Testis (tissue), 2 donors: ENCODE measurements at regions not wholly inside any gene's neighbourhood (a gene's known extent, or its start where the extent isn't known, plus 50 kb on each side); places are given as distances from the start of the nearest gene placed in this dataset.

ENCODE experiments used
- DNase-seq: peaks from one replicate; pipeline ENCODE4 v3.0.0-alpha.2; 2019
- H3K27ac ChIP-seq, 2 donors: fragments of 200-600 bp; sonication (generic); one replicate each; pipeline ENCODE4 v1.5.1; 2019
- H3K27me3 ChIP-seq: fragments of 200-600 bp; sonication (generic); one replicate; pipeline ENCODE4 v1.5.1; 2019
- H3K36me3 ChIP-seq: fragments of 200-600 bp; sonication (generic); one replicate; pipeline ENCODE4 v1.5.1; 2017; ENCODE audit warnings: low read depth; ENCODE audit errors: missing control alignments
- H3K4me1 ChIP-seq: fragments of 200-600 bp; sonication (generic); one replicate; pipeline ENCODE4 v1.5.1; 2019
- H3K4me3 ChIP-seq, 2 donors: fragments of 200-600 bp; sonication (generic); one replicate each; pipeline ENCODE4 v1.5.1; 2017 to 2019
- H3K9me3 ChIP-seq: fragments of 200-600 bp; sonication (generic); one replicate; pipeline ENCODE4 v1.5.1; 2017
- CTCF ChIP-seq, 3 experiments: fragments of 450-650 bp in 2 of 3; fragments of 200-600 bp in 1 of 3; sonication (generic) in 1 of 3; IDR thresholded peaks; one replicate each; pipeline ENCODE4 v1.5.1; 2016 to 2019; ENCODE audit warnings: antibody characterized with exemption in 3 of 3, mild to moderate bottlenecking in 2 of 3, moderate library complexity in 1 of 3
- POLR2A ChIP-seq: fragments of 450-650 bp; IDR thresholded peaks from one replicate; pipeline ENCODE4 v1.6.1; 2017; ENCODE audit warnings: antibody characterized with exemption, mild to moderate bottlenecking, moderate library complexity
- WGBS, 2 donors: methylation state at CpG; one replicate each; pipeline ENCODE4 v1.1.5; 2018; 5-methylcytosine and 5-hydroxymethylcytosine counted together
- intact Hi-C: fragments of 100-400 bp; cut with DNase I; formaldehyde crosslinking; loops from one replicate; pipeline ENCODE4 v1.15.1; 2023; ENCODE audit warnings: low total_unique reads

DNA sequence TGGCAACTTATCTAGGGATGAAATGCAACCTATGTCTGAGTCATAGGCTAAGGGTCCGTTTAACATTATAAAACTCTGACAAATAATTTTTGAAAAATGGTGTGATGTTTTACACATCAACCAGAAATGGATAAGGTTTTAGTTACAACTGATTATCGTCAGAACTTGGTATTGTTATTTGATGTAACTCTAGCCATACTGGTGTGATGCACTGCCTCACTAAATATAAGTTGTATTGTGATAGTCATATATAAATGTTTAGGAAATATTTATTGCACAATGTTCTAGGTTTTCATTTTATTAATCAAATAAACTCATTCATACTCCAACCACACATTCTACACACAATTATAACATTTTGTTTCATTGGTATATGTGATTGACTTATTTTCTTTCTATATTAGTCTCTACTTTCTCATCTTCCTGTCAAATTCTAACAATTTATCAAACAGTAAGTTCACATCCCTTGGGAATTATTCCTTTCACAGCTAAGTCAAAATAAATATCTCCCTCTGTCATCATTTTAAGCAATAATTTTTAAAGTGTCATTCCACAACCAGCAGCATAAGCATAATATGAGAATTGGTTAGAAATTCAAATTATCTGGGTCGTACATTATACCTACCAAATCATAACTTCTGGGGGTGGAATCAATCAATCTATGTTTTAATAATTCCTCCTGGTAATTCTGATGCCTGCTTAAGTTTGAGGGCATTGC lies 873.9 kb downstream of the SLITRK1 start:
- H3K9me3 ChIP-seq, result no peaks in the 10 kb centered on the region
- TF ChIP-seq POLR2A, result no peak
- no peak for TF ChIP-seq CTCF (IDR thresholded peaks at IDR 0.05)
- WGBS, 2 donors, result 72 to 83% methylated on average over 3 of the region's 3 CpGs
- DNase-seq, result no peak
- no peaks in the 10 kb centered on the region for H3K4me1 ChIP-seq
- intact Hi-C loops, result no loop called here
- no peaks in the 10 kb centered on the region for H3K36me3 ChIP-seq
- H3K4me3 ChIP-seq, result no peak overlapping the region
- no peaks in the 10 kb centered on the region for H3K27me3 ChIP-seq
- no peak overlapping the region for H3K27ac ChIP-seq

DNA sequence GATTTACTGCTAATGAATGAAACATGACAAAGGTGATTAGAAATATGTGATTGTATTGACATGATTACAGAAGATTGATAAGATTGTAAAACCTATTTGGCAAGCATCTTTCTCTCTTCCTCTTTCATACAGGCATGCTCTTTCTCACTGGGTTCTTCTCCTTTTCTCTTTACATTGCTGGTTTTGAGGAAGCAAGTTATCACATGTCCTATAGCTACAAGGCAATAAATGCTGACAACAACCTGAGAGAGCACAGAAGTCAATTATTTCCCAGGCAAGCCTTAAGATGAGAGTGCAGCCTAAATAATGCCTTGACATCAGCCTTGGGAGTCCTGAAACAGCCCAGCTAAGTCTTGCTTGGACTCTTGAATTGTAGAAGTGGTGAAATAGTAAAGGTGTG lies 875.0 kb downstream of the SLITRK1 start:
- Histone ChIP-seq H3K36me3 (no peaks in the 10 kb centered on the region), H3K4me3 (no peak overlapping the region), H3K27me3 (no peaks in the 10 kb centered on the region), H3K4me1 (no peaks in the 10 kb centered on the region), H3K9me3 (no peaks in the 10 kb centered on the region), H3K27ac (no peak overlapping the region)
- TF ChIP-seq POLR2A, result no peak
- TF ChIP-seq CTCF (IDR thresholded peaks at IDR 0.05), result no peak
- no peak for DNase-seq
- intact Hi-C loops, result no loop called here

DNA sequence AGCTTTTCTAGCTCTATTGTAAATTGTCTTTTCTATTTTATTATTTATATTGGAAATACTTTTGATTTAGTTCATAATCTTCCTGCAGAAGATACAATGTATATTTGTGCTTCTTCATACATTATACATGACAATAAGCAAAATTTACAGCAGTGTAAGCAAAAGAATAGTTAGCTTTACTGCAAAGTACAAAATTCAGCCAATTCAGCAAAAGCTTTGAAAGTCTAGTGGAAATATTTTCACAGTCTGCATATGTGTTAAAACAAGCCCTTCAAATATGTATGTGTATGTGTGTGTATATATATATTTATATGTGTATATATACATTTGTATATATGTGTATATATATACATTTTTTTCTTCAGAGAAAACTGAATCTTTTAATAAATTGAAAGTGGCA lies 879.1 kb downstream of the SLITRK1 start:
- Histone ChIP-seq H3K27me3 (no peaks in the 10 kb centered on the region), H3K4me1 (no peaks in the 10 kb centered on the region), H3K4me3 (no peak overlapping the region), H3K36me3 (no peaks in the 10 kb centered on the region), H3K27ac (no peak overlapping the region), H3K9me3 (no peaks in the 10 kb centered on the region)
- no peak for TF ChIP-seq POLR2A
- TF ChIP-seq CTCF (IDR thresholded peaks at IDR 0.05), result no peak
- intact Hi-C loops, result no loop called here
- no peak for DNase-seq

DNA sequence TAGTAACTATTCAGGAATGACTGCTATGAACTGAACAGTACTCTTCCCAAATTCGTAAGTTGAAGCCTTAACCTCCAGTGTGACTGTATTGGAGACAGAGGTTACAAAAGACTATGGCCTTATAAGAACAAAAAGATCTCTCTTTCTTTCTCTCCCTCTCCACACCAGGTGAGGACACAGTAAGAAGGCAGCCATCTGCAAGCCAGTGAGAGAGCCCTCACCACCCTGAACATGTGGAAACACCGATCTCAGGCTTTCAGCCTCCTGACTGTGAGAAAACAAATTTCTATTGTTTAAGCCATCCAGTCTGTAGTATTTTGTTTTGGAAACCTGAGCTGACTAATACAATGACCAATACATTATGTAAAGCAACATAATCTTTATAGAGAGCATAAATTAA lies 888.9 kb downstream of the SLITRK1 start:
- DNase-seq, result no peak
- Histone ChIP-seq H3K4me1 (no peaks in the 10 kb centered on the region), H3K9me3 (no peaks in the 10 kb centered on the region), H3K27me3 (no peaks in the 10 kb centered on the region), H3K27ac (no peak overlapping the region), H3K4me3 (no peak overlapping the region), H3K36me3 (no peaks in the 10 kb centered on the region)
- WGBS, 2 donors, result 80 to 100% methylated on average over 2 of the region's 2 CpGs
- no peak for TF ChIP-seq POLR2A
- no peak for TF ChIP-seq CTCF (IDR thresholded peaks at IDR 0.05)
- intact Hi-C loops, result no loop called here

- H3K27me3 ChIP-seq, result no peaks in the 10 kb centered on the region
- H3K4me1 ChIP-seq, result no peaks in the 10 kb centered on the region
- intact Hi-C loops, result no loop called here
- no peaks in the 10 kb centered on the region for H3K36me3 ChIP-seq
- no peak for TF ChIP-seq POLR2A
- no peak for TF ChIP-seq CTCF (IDR thresholded peaks at IDR 0.05)
- no peaks in the 10 kb centered on the region for H3K9me3 ChIP-seq
- H3K4me3 ChIP-seq, result no peak overlapping the region
- H3K27ac ChIP-seq, result no peak overlapping the region
- DNase-seq, result no peak
Observed at GRCh38 chr13:82976499-82976898, 905.8 kb downstream of the SLITRK1 start.
